Peyer's patch (tissue), 4 donors: ENCODE measurements at regions not wholly inside any gene's neighbourhood (a gene's known extent, or its start where the extent isn't known, plus 50 kb on each side); places are given as distances from the start of the nearest gene placed in this dataset.
A peak's percentile ranks its signal among the peaks of the same experiment; 100 is the strongest.

ENCODE experiments used
- DNase-seq, 3 donors: peaks; one replicate each; pipeline ENCODE4 v3.0.0-alpha.2; 2017 to 2019
- H3K27ac ChIP-seq, 4 donors: fragments of 200-600 bp; sonication (generic); one replicate each; pipeline ENCODE4 v1.5.1; 2016 to 2019
- H3K27me3 ChIP-seq, 2 donors: fragments of 200-600 bp; sonication (generic); one replicate each; pipeline ENCODE4 v1.5.1; 2019
- H3K36me3 ChIP-seq, 3 donors: fragments of 200-600 bp; sonication (generic); one replicate each; pipeline ENCODE4 v1.5.1; 2016 to 2019
- H3K4me1 ChIP-seq, 4 donors: fragments of 200-600 bp; sonication (generic); one replicate each; pipeline ENCODE4 v1.5.1; 2016 to 2019
- H3K4me3 ChIP-seq, 4 donors: fragments of 200-600 bp; sonication (generic); 1 replicate in 3 of 4; 2 replicates in 1 of 4; pipeline ENCODE4 v1.5.1; 2016 to 2019; ENCODE audit warnings: mild to moderate bottlenecking in 1 of 4
- H3K9me3 ChIP-seq, 4 donors: fragments of 200-600 bp; sonication (generic); one replicate each; pipeline ENCODE4 v1.5.1; 2016 to 2019; ENCODE audit warnings: mild to moderate bottlenecking in 1 of 4
- CTCF ChIP-seq, 6 experiments: fragments of 450-650 bp in 4 of 6; fragments of 200-600 bp in 2 of 6; sonication (generic) in 1 of 6; IDR thresholded peaks; one replicate each; pipeline ENCODE4 v1.5.1; 2017 to 2019; ENCODE audit warnings: antibody characterized with exemption in 6 of 6, mild to moderate bottlenecking in 3 of 6, moderate library complexity in 1 of 6
- POLR2A ChIP-seq, 2 donors: fragments of 450-650 bp; IDR thresholded peaks; one replicate each; pipeline ENCODE4 v1.5.1; 2017; ENCODE audit warnings: antibody characterized with exemption in 2 of 2, mild to moderate bottlenecking in 2 of 2, moderate library complexity in 2 of 2

GRCh38 chr5:17365811-17366138 is 132.3 kb upstream of the TAF11L2 start:
- no peaks in the 10 kb centered on the region for H3K27me3 ChIP-seq
- H3K4me1 ChIP-seq: no peaks in the 10 kb centered on the region
- DNase-seq: no peak
- H3K27ac ChIP-seq: peak overlapping the region in 2 of 4 donors; percentile 45 to 49
- no peak for TF ChIP-seq CTCF (IDR thresholded peaks at IDR 0.05)
- TF ChIP-seq POLR2A (IDR thresholded peaks at IDR 0.05): no peak
- H3K9me3 ChIP-seq: no peaks in the 10 kb centered on the region
- no peak overlapping the region for H3K4me3 ChIP-seq
- no peaks in the 10 kb centered on the region for H3K36me3 ChIP-seq

GRCh38 chr5:17367256-17367840 is 130.7 kb upstream of the TAF11L2 start:
- no peaks in the 10 kb centered on the region for H3K4me1 ChIP-seq
- H3K4me3 ChIP-seq: no peak overlapping the region
- H3K36me3 ChIP-seq: no peaks in the 10 kb centered on the region
- no peaks in the 10 kb centered on the region for H3K9me3 ChIP-seq
- H3K27ac ChIP-seq: no peak overlapping the region
- no peak for DNase-seq
- TF ChIP-seq CTCF (IDR thresholded peaks at IDR 0.05) (no peak), POLR2A (IDR thresholded peaks at IDR 0.05) (no peak)
- no peaks in the 10 kb centered on the region for H3K27me3 ChIP-seq

GRCh38 chr5:17370651-17371050 is 127.4 kb upstream of the TAF11L2 start:
- Histone ChIP-seq H3K4me3 (no peak overlapping the region), H3K27me3 (no peaks in the 10 kb centered on the region), H3K9me3 (no peaks in the 10 kb centered on the region), H3K4me1 (no peaks in the 10 kb centered on the region), H3K27ac (no peak overlapping the region), H3K36me3 (no peaks in the 10 kb centered on the region)
- no peak for DNase-seq
- TF ChIP-seq POLR2A (IDR thresholded peaks at IDR 0.05) (no peak), CTCF (IDR thresholded peaks at IDR 0.05) (no peak)

- no peak overlapping the region for H3K4me3 ChIP-seq
- H3K9me3 ChIP-seq: no peaks in the 10 kb centered on the region
- no peaks in the 10 kb centered on the region for H3K27me3 ChIP-seq
- no peak for TF ChIP-seq CTCF (IDR thresholded peaks at IDR 0.05)
- TF ChIP-seq POLR2A (IDR thresholded peaks at IDR 0.05): no peak
- no peaks in the 10 kb centered on the region for H3K4me1 ChIP-seq
- no peaks in the 10 kb centered on the region for H3K36me3 ChIP-seq
- no peak for DNase-seq
- no peak overlapping the region for H3K27ac ChIP-seq
Observed at GRCh38 chr5:17373406-17373805, 124.6 kb upstream of the TAF11L2 start.

GRCh38 chr5:17373814-17374556 is 124.0 kb upstream of the TAF11L2 start:
- no peak for TF ChIP-seq POLR2A (IDR thresholded peaks at IDR 0.05)
- TF ChIP-seq CTCF (IDR thresholded peaks at IDR 0.05): no peak
- no peaks in the 10 kb centered on the region for H3K4me1 ChIP-seq
- no peaks in the 10 kb centered on the region for H3K9me3 ChIP-seq
- H3K27ac ChIP-seq: no peak overlapping the region
- H3K36me3 ChIP-seq: no peaks in the 10 kb centered on the region
- no peaks in the 10 kb centered on the region for H3K27me3 ChIP-seq
- no peak for DNase-seq
- H3K4me3 ChIP-seq: no peak overlapping the region
